ENCODE measurements at regions not wholly inside any gene's neighbourhood (a gene's known extent, or its start where the extent isn't known, plus 50 kb on each side); places are given as distances from the start of the nearest gene placed in this dataset.

- Histone ChIP-seq H3K9me3 (ENCODE audit: control insufficient read depth, insufficient read depth, low read depth, low read length) (no peaks in the 10 kb centered on the region), H3K4me1 (ENCODE audit: control insufficient read depth, insufficient read depth, low read length) (no peaks in the 10 kb centered on the region), H3K36me3 (ENCODE audit: control insufficient read depth in 2 of 2, insufficient read depth in 1 of 2, low read length in 2 of 2) (no peaks in the 10 kb centered on the region), H3K27ac (ENCODE audit: extremely low read depth, low read depth, low read length) (no peak overlapping the region), H3K4me3 (ENCODE audit: low read depth, low read length) (no peak overlapping the region)
- CTCF ChIA-PET = no interaction called here
- POLR2A ChIA-PET = no interaction called here
- TF ChIP-seq ZNF398 (tag by site-specific recombination; IDR thresholded peaks at IDR 0.05) (no peak), YY1 (tag by site-specific recombination; IDR thresholded peaks at IDR 0.05) (no peak), KLF16 (tag by site-specific recombination; IDR thresholded peaks at IDR 0.05) (no peak), GFI1B (tag by site-specific recombination; IDR thresholded peaks at IDR 0.05) (no peak), IKZF3 (tag by site-specific recombination; IDR thresholded peaks at IDR 0.05) (no peak), ZNF274 (IDR thresholded peaks at IDR 0.05; ENCODE audit: low read length) (no peak), ZNF274 (tag by site-specific recombination; IDR thresholded peaks at IDR 0.05; ENCODE audit: borderline replicate concordance) (no peak), ZNF707 (tag by site-specific recombination; IDR thresholded peaks at IDR 0.05) (no peak), ZNF843 (tag by site-specific recombination; IDR thresholded peaks at IDR 0.05) (no peak), PRDM6 (tag by site-specific recombination; IDR thresholded peaks at IDR 0.05) (no peak), ZSCAN30 (tag by site-specific recombination; IDR thresholded peaks at IDR 0.05) (no peak), TCF7L2 (IDR thresholded peaks at IDR 0.05; ENCODE audit: borderline replicate concordance, low read depth, low read length) (no peak), ZXDB (tag by site-specific recombination; IDR thresholded peaks at IDR 0.05) (no peak), GLI2 (tag by site-specific recombination; IDR thresholded peaks at IDR 0.05; ENCODE audit: borderline replicate concordance, low read depth) (no peak), PRDM2 (tag by site-specific recombination; IDR thresholded peaks at IDR 0.05; ENCODE audit: borderline replicate concordance) (no peak), ZNF677 (tag by site-specific recombination; IDR thresholded peaks at IDR 0.05) (no peak), ZNF692 (tag by site-specific recombination; IDR thresholded peaks at IDR 0.05) (no peak), ZBTB11 (tag by site-specific recombination; conservative IDR thresholded peaks at IDR 0.05; ENCODE audit: low read depth) (no peak), HOXC10 (CRISPR knock-in tag; IDR thresholded peaks at IDR 0.05) (no peak)
These were observed 93.8 kb upstream of the HDAC4 start for GRCh38 chr2:239494578-239494977.

All from HEK293 (cell line).